ENCODE measurements at regions not wholly inside any gene's neighbourhood (a gene's known extent, or its start where the extent isn't known, plus 50 kb on each side); places are given as distances from the start of the nearest gene placed in this dataset.

GRCh38 chr5:104019956-104020355 lies 457.4 kb upstream of the NUDT12 start:
- TF ChIP-seq, protein P1, sequence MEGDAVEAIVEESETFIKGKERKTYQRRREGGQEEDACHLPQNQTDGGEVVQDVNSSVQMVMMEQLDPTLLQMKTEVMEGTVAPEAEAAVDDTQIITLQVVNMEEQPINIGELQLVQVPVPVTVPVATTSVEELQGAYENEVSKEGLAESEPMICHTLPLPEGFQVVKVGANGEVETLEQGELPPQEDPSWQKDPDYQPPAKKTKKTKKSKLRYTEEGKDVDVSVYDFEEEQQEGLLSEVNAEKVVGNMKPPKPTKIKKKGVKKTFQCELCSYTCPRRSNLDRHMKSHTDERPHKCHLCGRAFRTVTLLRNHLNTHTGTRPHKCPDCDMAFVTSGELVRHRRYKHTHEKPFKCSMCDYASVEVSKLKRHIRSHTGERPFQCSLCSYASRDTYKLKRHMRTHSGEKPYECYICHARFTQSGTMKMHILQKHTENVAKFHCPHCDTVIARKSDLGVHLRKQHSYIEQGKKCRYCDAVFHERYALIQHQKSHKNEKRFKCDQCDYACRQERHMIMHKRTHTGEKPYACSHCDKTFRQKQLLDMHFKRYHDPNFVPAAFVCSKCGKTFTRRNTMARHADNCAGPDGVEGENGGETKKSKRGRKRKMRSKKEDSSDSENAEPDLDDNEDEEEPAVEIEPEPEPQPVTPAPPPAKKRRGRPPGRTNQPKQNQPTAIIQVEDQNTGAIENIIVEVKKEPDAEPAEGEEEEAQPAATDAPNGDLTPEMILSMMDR (IDR thresholded peaks at IDR 0.05), result no peak
- no peak for TF ChIP-seq POLR2A (IDR thresholded peaks at IDR 0.05)
- no peak for TF ChIP-seq POLR2AphosphoS5 (IDR thresholded peaks at IDR 0.05)
